Parathyroid adenoma (tissue), 2 donors: ENCODE measurements at regions not wholly inside any gene's neighbourhood (a gene's known extent, or its start where the extent isn't known, plus 50 kb on each side); places are given as distances from the start of the nearest gene placed in this dataset.
"Not testable (repeated sequence)": the region's sequence is repeated elsewhere in the genome, so short reads cannot be mapped to it uniquely, and the experiment has no call there.

Source experiments
- H2AFZ ChIP-seq: fragments of 300-600 bp; sonication (generic); one replicate; pipeline ENCODE4 v1.7.0; 2017; ENCODE audit warnings: antibody characterized with exemption, mild to moderate bottlenecking
- H3K27ac ChIP-seq: fragments of 300-600 bp; sonication (generic); one replicate; pipeline ENCODE4 v1.7.0; 2017
- H3K27me3 ChIP-seq: fragments of 300-600 bp; sonication (generic); one replicate; pipeline ENCODE4 v1.7.0; 2017; ENCODE audit warnings: low read length; ENCODE audit not compliant: control insufficient read depth, insufficient read depth
- H3K36me3 ChIP-seq: fragments of 300-600 bp; sonication (generic); one replicate; pipeline ENCODE4 v1.7.0; 2017; ENCODE audit warnings: low read length; ENCODE audit not compliant: control insufficient read depth, insufficient read depth
- H3K4me1 ChIP-seq: fragments of 300-600 bp; sonication (generic); one replicate; pipeline ENCODE4 v1.7.0; 2017; ENCODE audit warnings: control low read depth
- H3K4me2 ChIP-seq: fragments of 300-600 bp; sonication (generic); one replicate; pipeline ENCODE4 v1.7.0; 2017; ENCODE audit warnings: low read length
- H3K4me3 ChIP-seq: fragments of 300-600 bp; sonication (generic); one replicate; pipeline ENCODE4 v1.7.0; 2017; ENCODE audit warnings: low read depth, low read length
- H3K79me2 ChIP-seq: fragments of 300-600 bp; sonication (generic); one replicate; pipeline ENCODE4 v1.7.0; 2017; ENCODE audit warnings: control low read depth
- H3K9ac ChIP-seq: fragments of 300-600 bp; sonication (generic); one replicate; pipeline ENCODE4 v1.7.0; 2017; ENCODE audit warnings: mild to moderate bottlenecking
- H3K9me3 ChIP-seq: fragments of 300-600 bp; sonication (generic); one replicate; pipeline ENCODE4 v1.7.0; 2017; ENCODE audit warnings: low read length; ENCODE audit not compliant: control insufficient read depth
- TF ChIP-seq, protein P1 (sequence below): fragments of 300-600 bp; sonication (generic); IDR thresholded peaks from one replicate; pipeline ENCODE4 v1.7.0; 2017; ENCODE audit warnings: antibody characterized with exemption, mild to moderate bottlenecking
- donor health status: primary hyperparathyroidism.

DNA sequence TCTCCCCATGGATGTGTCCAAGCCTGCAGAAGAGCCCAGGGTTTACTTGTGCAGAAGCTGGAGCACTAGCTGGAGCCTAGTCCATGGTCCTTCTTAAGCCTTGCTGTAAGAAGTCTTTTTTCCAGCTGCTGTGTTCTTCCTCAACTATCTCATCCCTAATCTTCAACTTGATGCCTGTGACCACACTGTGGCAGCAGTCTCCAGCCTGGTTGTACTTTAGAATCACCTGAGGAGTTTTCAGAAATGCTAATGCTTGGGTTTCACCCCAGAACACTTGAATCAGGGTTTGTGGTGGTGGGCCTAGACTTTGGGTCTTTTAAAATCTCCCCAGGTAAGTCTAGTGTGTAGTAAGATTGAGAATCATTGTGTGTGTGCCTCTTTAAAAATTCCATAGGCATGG, 173.6 kb downstream of the ADCYAP1 start:
- Histone ChIP-seq H3K4me3 (no peak overlapping the region), H3K4me1 (no peaks in the 10 kb centered on the region), H3K27me3 (no peaks in the 10 kb centered on the region), H3K27ac (no peak overlapping the region), H3K9ac (no peak overlapping the region), H3K79me2 (no peaks in the 10 kb centered on the region), H3K4me2 (no peak overlapping the region), H3K36me3 (no peaks in the 10 kb centered on the region), H2AFZ (no peak overlapping the region), H3K9me3 (no peaks in the 10 kb centered on the region)
- TF ChIP-seq, protein P1, sequence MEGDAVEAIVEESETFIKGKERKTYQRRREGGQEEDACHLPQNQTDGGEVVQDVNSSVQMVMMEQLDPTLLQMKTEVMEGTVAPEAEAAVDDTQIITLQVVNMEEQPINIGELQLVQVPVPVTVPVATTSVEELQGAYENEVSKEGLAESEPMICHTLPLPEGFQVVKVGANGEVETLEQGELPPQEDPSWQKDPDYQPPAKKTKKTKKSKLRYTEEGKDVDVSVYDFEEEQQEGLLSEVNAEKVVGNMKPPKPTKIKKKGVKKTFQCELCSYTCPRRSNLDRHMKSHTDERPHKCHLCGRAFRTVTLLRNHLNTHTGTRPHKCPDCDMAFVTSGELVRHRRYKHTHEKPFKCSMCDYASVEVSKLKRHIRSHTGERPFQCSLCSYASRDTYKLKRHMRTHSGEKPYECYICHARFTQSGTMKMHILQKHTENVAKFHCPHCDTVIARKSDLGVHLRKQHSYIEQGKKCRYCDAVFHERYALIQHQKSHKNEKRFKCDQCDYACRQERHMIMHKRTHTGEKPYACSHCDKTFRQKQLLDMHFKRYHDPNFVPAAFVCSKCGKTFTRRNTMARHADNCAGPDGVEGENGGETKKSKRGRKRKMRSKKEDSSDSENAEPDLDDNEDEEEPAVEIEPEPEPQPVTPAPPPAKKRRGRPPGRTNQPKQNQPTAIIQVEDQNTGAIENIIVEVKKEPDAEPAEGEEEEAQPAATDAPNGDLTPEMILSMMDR, result no peak

DNA sequence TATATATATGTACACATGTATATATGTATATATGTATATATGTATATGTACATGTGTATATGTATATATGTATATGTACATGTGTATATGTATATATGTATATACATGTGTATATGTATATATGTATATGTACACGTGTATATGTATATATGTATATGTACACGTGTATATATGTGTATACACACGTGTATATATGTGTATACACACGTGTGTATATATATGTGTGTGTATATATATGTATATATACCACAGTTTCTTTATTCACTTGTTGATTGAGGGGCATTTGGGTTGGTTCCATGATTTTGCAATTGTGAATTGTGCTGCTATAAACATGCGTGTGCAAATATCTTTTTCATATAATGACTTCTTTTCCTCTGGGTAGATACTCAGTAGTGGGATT, 179.0 kb downstream of the ADCYAP1 start:
- H3K79me2 ChIP-seq, H3K4me1 ChIP-seq, H3K9me3 ChIP-seq: not testable (repeated sequence)

DNA sequence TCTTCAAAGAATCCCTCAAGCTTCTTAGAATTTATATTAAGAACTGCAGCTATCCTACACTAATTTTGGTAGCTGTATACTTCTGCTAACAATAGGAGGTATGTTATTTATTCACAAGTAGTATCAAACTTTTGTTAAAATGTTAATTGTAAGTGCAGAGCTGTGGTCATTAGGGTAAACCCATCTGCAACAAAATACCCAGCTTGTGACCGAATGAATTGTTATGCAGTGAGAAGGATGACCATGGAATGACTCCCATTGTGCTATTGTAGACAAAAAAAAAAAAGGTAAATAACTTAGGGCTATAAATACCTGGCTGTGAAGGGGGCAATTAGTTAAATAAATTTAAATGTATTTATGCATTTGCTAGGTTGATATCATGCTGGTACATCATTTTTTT, 186.1 kb downstream of the ADCYAP1 start:
- Histone ChIP-seq H3K4me3 (no peak overlapping the region), H3K4me2 (no peak overlapping the region), H3K36me3 (no peaks in the 10 kb centered on the region), H3K9ac (no peak overlapping the region), H3K27me3 (no peaks in the 10 kb centered on the region), H3K4me1 (no peaks in the 10 kb centered on the region), H3K79me2 (no peaks in the 10 kb centered on the region), H3K27ac (no peak overlapping the region), H3K9me3 (no peaks in the 10 kb centered on the region), H2AFZ (no peak overlapping the region)
- TF ChIP-seq, protein P1, result no peak

More for the DNA sequence above, 179.0 kb downstream of the ADCYAP1 start:
- not testable (repeated sequence) for H3K27ac ChIP-seq, H2AFZ ChIP-seq, H3K4me3 ChIP-seq, H3K27me3 ChIP-seq, H3K9ac ChIP-seq, H3K4me2 ChIP-seq, H3K36me3 ChIP-seq

DNA sequence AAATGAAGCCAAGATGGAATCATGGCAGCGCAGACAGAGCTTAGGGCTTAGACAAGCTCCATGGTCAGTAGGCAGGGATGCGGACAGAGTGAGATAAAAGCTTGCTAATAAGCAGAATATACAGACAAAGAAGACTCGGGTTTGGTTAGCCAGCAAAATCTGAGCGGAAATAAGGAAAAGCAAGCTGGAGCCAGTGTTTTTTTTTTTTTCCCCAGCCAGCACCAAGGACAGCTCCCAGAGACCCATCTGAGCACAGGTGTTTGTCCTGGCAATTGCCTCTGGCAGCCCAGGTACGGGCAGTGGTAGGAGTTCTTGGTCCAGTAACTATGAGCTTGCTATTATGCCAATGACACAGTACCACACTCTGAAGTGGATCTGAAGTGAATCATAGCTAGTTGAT, 187.6 kb downstream of the ADCYAP1 start:
- TF ChIP-seq, protein P1, result no peak
- Histone ChIP-seq H3K4me2 (no peak overlapping the region), H3K27ac (no peak overlapping the region), H3K4me3 (no peak overlapping the region), H2AFZ (no peak overlapping the region), H3K9me3 (no peaks in the 10 kb centered on the region), H3K4me1 (no peaks in the 10 kb centered on the region), H3K79me2 (no peaks in the 10 kb centered on the region), H3K9ac (no peak overlapping the region), H3K27me3 (no peaks in the 10 kb centered on the region), H3K36me3 (no peaks in the 10 kb centered on the region)

DNA sequence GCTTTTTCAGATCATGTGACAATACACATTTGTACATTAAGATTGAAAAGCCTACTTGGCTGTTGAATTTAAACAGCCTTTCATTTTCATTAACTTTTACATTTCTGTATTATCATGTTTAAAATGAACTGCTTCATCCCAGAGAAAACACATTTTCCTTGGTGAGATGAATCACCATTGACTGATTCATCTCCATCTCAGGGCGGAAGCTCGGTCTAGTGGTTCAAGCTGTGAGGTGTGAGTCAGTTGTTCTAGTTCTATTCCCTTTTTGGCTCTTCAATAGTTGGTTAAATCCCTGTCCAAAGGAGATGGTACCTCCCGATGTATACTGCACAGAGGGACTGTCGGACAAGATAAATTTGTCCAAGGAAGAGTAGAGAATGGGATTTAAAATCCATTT, 189.7 kb downstream of the ADCYAP1 start:
- Histone ChIP-seq H3K4me3 (no peak overlapping the region), H3K79me2 (no peaks in the 10 kb centered on the region), H3K9me3 (no peaks in the 10 kb centered on the region), H2AFZ (no peak overlapping the region), H3K27ac (no peak overlapping the region), H3K4me2 (no peak overlapping the region), H3K36me3 (no peaks in the 10 kb centered on the region), H3K9ac (no peak overlapping the region), H3K4me1 (no peaks in the 10 kb centered on the region), H3K27me3 (no peaks in the 10 kb centered on the region)
- TF ChIP-seq, protein P1, result no peak

DNA sequence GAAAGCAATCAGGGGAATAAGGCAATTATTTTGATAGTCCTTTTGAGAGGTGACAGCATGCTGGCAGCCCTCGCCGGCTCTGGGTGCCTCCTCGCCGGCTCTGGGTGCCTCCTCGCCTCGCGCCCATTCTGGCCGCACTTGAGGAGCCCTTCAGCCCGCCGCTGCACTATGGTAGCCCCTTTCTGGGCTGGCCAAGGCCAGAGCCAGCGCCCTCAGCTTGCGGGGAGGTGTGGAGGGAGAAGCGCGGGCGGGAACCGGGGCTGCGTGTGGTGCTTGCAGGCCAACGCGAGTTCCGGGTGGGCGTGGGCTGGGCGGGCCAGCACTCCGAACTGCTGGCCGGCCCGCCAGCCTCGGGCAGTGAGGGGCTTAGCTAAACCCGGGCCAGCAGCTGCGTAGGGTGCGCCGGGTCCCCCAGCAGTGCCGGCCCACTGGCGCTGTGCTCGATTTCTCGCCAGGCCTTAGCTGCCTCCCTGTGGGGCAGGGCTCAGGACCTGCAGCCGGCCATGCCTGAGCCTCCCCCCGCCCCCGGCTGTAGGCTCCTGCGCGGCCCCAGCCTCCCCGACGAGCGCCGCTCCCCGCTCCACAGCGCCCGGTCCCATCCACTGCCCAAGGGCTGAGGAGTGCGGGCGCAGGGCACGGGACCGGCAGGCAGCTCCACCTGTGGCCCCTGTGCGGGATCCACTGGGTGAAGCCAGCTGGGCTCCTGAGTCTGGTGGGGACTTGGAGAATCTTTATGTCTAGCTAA, 193.5 kb downstream of the ADCYAP1 start:
- H3K79me2 ChIP-seq, H2AFZ ChIP-seq: not testable (repeated sequence)

More for the DNA sequence above, 193.5 kb downstream of the ADCYAP1 start:
- H3K4me2 ChIP-seq, H3K27me3 ChIP-seq, H3K27ac ChIP-seq, H3K4me1 ChIP-seq, H3K9ac ChIP-seq, H3K9me3 ChIP-seq, H3K36me3 ChIP-seq, H3K4me3 ChIP-seq: not testable (repeated sequence)
